HUES64 (cell line): ENCODE measurements at regions not wholly inside any gene's neighbourhood (a gene's known extent, or its start where the extent isn't known, plus 50 kb on each side); places are given as distances from the start of the nearest gene placed in this dataset.
"Not testable (repeated sequence)": the region's sequence is repeated elsewhere in the genome, so short reads cannot be mapped to it uniquely, and the experiment has no call there.

Source experiments
- H3K27ac ChIP-seq: 2 replicates; pipeline ENCODE4 v1.7.0; 2013; ENCODE audit warnings: low read depth, low read length, inconsistent platforms
- H3K27me3 ChIP-seq: 2 replicates; pipeline ENCODE4 v1.6.1; 2013; ENCODE audit warnings: mild to moderate bottlenecking, low read length; ENCODE audit not compliant: insufficient read depth
- H3K36me3 ChIP-seq: 2 replicates; pipeline ENCODE4 v1.6.1; 2013; ENCODE audit warnings: mild to moderate bottlenecking, low read length; ENCODE audit not compliant: insufficient read depth
- H3K4me1 ChIP-seq: 2 replicates; pipeline ENCODE4 v1.6.1; 2013; ENCODE audit warnings: mild to moderate bottlenecking, low read length, moderate library complexity; ENCODE audit not compliant: insufficient read depth
- H3K4me3 ChIP-seq: 2 replicates; pipeline ENCODE4 v1.5.1; 2013; ENCODE audit warnings: mild to moderate bottlenecking, low read length, moderate library complexity
- H3K9ac ChIP-seq: 2 replicates; pipeline ENCODE4 v1.6.1; 2013; ENCODE audit warnings: mild to moderate bottlenecking, low read depth, low read length
- H3K9me3 ChIP-seq: 2 replicates; pipeline ENCODE4 v1.6.1; 2013; ENCODE audit warnings: low read depth, low read length; ENCODE audit not compliant: insufficient read depth
- WGBS: fragments of 150-250, 120-280 bp; methylation state at CpG from one replicate; pipeline ENCODE4 v1.1.7; 2013; ENCODE audit warnings: missing lambda C conversion rate; 5-methylcytosine and 5-hydroxymethylcytosine counted together

GRCh38 chr19:5290336-5291262 lies 50.0 kb downstream of the PTPRS start:
- Histone ChIP-seq H3K9me3 (no peaks in the 10 kb centered on the region), H3K9ac (no peak overlapping the region), H3K4me1 (peaks cover 6% of the 10 kb centered on the region; the same call in 1 of the 2 replicates), H3K27me3 (no peaks in the 10 kb centered on the region), H3K27ac (no peak overlapping the region), H3K36me3 (peaks cover 7% of the 10 kb centered on the region), H3K4me3 (no peak overlapping the region)
- 90% methylated on average over 29 of the region's 29 CpGs for WGBS

GRCh38 chr19:5289060-5289990 lies 51.3 kb downstream of the PTPRS start:
- 88% methylated on average over 18 of the region's 18 CpGs for WGBS
- no peak overlapping the region for H3K27ac ChIP-seq
- H3K36me3 ChIP-seq, result peaks cover 19% of the 10 kb centered on the region
- H3K27me3 ChIP-seq, result no peaks in the 10 kb centered on the region
- peaks cover 6% of the 10 kb centered on the region; the same call in 1 of the 2 replicates for H3K4me1 ChIP-seq
- H3K9me3 ChIP-seq, result no peaks in the 10 kb centered on the region
- H3K4me3 ChIP-seq, result no peak overlapping the region
- no peak overlapping the region for H3K9ac ChIP-seq

GRCh38 chr19:5288347-5288739 lies 52.3 kb downstream of the PTPRS start:
- H3K4me1 ChIP-seq, result peaks cover 6% of the 10 kb centered on the region; the same call in 1 of the 2 replicates
- no peak overlapping the region for H3K9ac ChIP-seq
- no peak overlapping the region for H3K4me3 ChIP-seq
- no peak overlapping the region for H3K27ac ChIP-seq
- 97% methylated on average over 4 of the region's 4 CpGs for WGBS
- H3K36me3 ChIP-seq, result peaks cover 25% of the 10 kb centered on the region
- no peaks in the 10 kb centered on the region for H3K9me3 ChIP-seq
- H3K27me3 ChIP-seq, result no peaks in the 10 kb centered on the region

GRCh38 chr19:5287066-5287465 lies 53.5 kb downstream of the PTPRS start:
- Histone ChIP-seq H3K4me1 (peaks cover 2% of the 10 kb centered on the region; the same call in 1 of the 2 replicates), H3K36me3 (peaks cover 26% of the 10 kb centered on the region), H3K4me3 (no peak overlapping the region), H3K9ac (no peak overlapping the region), H3K27me3 (no peaks in the 10 kb centered on the region), H3K9me3 (no peaks in the 10 kb centered on the region), H3K27ac (no peak overlapping the region)
- 92% methylated on average over 5 of the region's 5 CpGs for WGBS

- peaks cover 31% of the 10 kb centered on the region for H3K36me3 ChIP-seq
- 92% methylated on average over 3 of the region's 3 CpGs for WGBS
- no peaks in the 10 kb centered on the region for H3K4me1 ChIP-seq
- no peak overlapping the region for H3K9ac ChIP-seq
- no peak overlapping the region for H3K4me3 ChIP-seq
- no peak overlapping the region for H3K27ac ChIP-seq
- H3K9me3 ChIP-seq, result no peaks in the 10 kb centered on the region
- no peaks in the 10 kb centered on the region for H3K27me3 ChIP-seq
These were observed 54.1 kb downstream of the PTPRS start for GRCh38 chr19:5286465-5287029.

GRCh38 chr19:5285955-5286354 lies 54.7 kb downstream of the PTPRS start:
- WGBS, result 87% methylated on average over 15 of the region's 15 CpGs
- Histone ChIP-seq H3K4me1 (no peaks in the 10 kb centered on the region), H3K4me3 (no peak overlapping the region), H3K9me3 (no peaks in the 10 kb centered on the region), H3K9ac (no peak overlapping the region), H3K36me3 (peaks cover 34% of the 10 kb centered on the region), H3K27ac (no peak overlapping the region), H3K27me3 (no peaks in the 10 kb centered on the region)

GRCh38 chr19:5285311-5285710 lies 55.3 kb downstream of the PTPRS start:
- Histone ChIP-seq H3K9me3 (no peaks in the 10 kb centered on the region), H3K36me3 (peaks cover 34% of the 10 kb centered on the region), H3K27me3 (no peaks in the 10 kb centered on the region), H3K4me3 (no peak overlapping the region), H3K4me1 (no peaks in the 10 kb centered on the region), H3K9ac (no peak overlapping the region), H3K27ac (no peak overlapping the region)
- 95% methylated on average over 6 of the region's 6 CpGs for WGBS

GRCh38 chr19:5282901-5283300 lies 57.7 kb downstream of the PTPRS start:
- H3K4me3 ChIP-seq, result no peak overlapping the region
- H3K9me3 ChIP-seq, result no peaks in the 10 kb centered on the region
- 93% methylated on average over 9 of the region's 9 CpGs for WGBS
- H3K27me3 ChIP-seq, result no peaks in the 10 kb centered on the region
- H3K27ac ChIP-seq, result no peak overlapping the region
- no peaks in the 10 kb centered on the region for H3K4me1 ChIP-seq
- H3K36me3 ChIP-seq, result peaks cover 38% of the 10 kb centered on the region
- H3K9ac ChIP-seq, result no peak overlapping the region

GRCh38 chr19:5281588-5281987 lies 59.0 kb downstream of the PTPRS start:
- no peak overlapping the region for H3K27ac ChIP-seq

GRCh38 chr19:5275668-5276067 lies 64.9 kb downstream of the PTPRS start:
- not testable (repeated sequence) for H3K9ac ChIP-seq, H3K27ac ChIP-seq, H3K27me3 ChIP-seq, H3K9me3 ChIP-seq, H3K4me3 ChIP-seq, H3K4me1 ChIP-seq
- H3K36me3 ChIP-seq, result peaks cover 39% of the 10 kb centered on the region
- WGBS, result 97% methylated on average over 4 of the region's 4 CpGs

More at GRCh38 chr19:5281588-5281987, 59.0 kb downstream of the PTPRS start:
- H3K9ac ChIP-seq, result no peak overlapping the region
- H3K36me3 ChIP-seq, result peaks cover 38% of the 10 kb centered on the region
- no peaks in the 10 kb centered on the region for H3K9me3 ChIP-seq
- 90% methylated on average over 8 of the region's 8 CpGs for WGBS
- H3K4me1 ChIP-seq, result no peaks in the 10 kb centered on the region
- H3K4me3 ChIP-seq, result no peak overlapping the region
- no peaks in the 10 kb centered on the region for H3K27me3 ChIP-seq

GRCh38 chr19:5273782-5274181 lies 66.8 kb downstream of the PTPRS start:
- no peak overlapping the region for H3K27ac ChIP-seq
- H3K9ac ChIP-seq, result no peak overlapping the region
- no peaks in the 10 kb centered on the region for H3K4me1 ChIP-seq
- H3K9me3 ChIP-seq, result no peaks in the 10 kb centered on the region
- no peaks in the 10 kb centered on the region for H3K27me3 ChIP-seq
- H3K4me3 ChIP-seq, result no peak overlapping the region
- WGBS, result 96% methylated on average over 7 of the region's 7 CpGs
- peaks cover 42% of the 10 kb centered on the region for H3K36me3 ChIP-seq
